ENCODE measurements at regions not wholly inside any gene's neighbourhood (a gene's known extent, or its start where the extent isn't known, plus 50 kb on each side); places are given as distances from the start of the nearest gene placed in this dataset.

DNA sequence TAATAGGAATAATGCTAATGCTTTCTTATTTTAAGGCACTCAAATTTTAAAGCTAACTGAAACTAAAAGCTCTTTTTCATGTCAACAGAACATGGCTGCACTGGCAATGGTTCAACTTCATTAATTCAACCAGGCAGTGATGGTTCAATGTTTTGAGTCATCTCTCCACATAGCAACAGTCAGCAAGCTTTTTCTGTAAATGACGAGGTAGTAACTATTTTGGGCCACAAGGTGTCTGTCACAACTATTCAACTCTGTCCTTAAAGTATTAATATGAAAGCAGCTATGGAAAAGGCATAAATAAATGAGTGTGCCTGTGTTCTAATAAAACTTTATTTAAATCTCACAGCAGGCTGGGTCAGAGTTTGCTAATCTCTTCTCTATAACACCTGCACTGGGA, 1425.6 kb upstream of the PIK3C3 start:
- H3K79me2 ChIP-seq (ENCODE audit: control insufficient read depth, insufficient read depth, low read length), result no peaks in the 10 kb centered on the region
- no peaks in the 10 kb centered on the region for H4K20me1 ChIP-seq (replicated peaks; ENCODE audit: control insufficient read depth, extremely low read depth, insufficient read depth, low read length)
- no TSS peak for BruUV-seq (replicated peaks)
- CTCF ChIA-PET, result interaction anchor here (0.7 to 1.5 kb wide), 4 partner anchors 564 to 862 kb away, joined by 3 to 5 read pairs (median 4); no protein-coding TSS in a partner anchor
- no peak overlapping the region for H3K4me2 ChIP-seq (ENCODE audit: insufficient read depth, low read length)
- intact Hi-C loops (cut with micrococcal nuclease), result no loop called here
- no peaks in the 10 kb centered on the region for H3K4me1 ChIP-seq (ENCODE audit: control insufficient read depth, extremely low read depth, insufficient read depth, low read length)
- dilution Hi-C loops (cut with MboI; ENCODE audit: extremely low pct_ligation_motif_present, low sequenced_read_pairs), result no loop called here
- no peak overlapping the region for H3K27ac ChIP-seq (ENCODE audit: insufficient read depth, low read depth, low read length)
- peak; percentile 1 for DNase-seq (ENCODE audit: low read depth, low spot score)
- H3K4me3 ChIP-seq (replicated peaks in 1 of 3; ENCODE audit: insufficient read depth in 1 of 3, low read depth in 1 of 3, low read length in 3 of 3), result no peak overlapping the region
- POLR2A ChIA-PET, result no interaction called here
- H3K9ac ChIP-seq (replicated peaks; ENCODE audit: extremely low read depth, insufficient read depth, low read length), result no peak overlapping the region
- H3K9me3 ChIP-seq (replicated peaks; ENCODE audit: control insufficient read depth, insufficient read depth, low read length), result no peaks in the 10 kb centered on the region
- FAIRE-seq, result no peak
- no peaks in the 10 kb centered on the region for H3K27me3 ChIP-seq (ENCODE audit: control insufficient read depth in 2 of 2, insufficient read depth in 2 of 2, low read length in 2 of 2)
- no peaks in the 10 kb centered on the region for H3K36me3 ChIP-seq (ENCODE audit: control insufficient read depth in 2 of 2, extremely low read depth in 1 of 2, insufficient read depth in 2 of 2, low read length in 2 of 2)
- H2AFZ ChIP-seq (ENCODE audit: low read depth, low read length), result no peak overlapping the region
- TF ChIP-seq JUN (IDR thresholded peaks at IDR 0.05; ENCODE audit: borderline replicate concordance, insufficient read depth, insufficient read length, low read depth) (no peak), CTCF (IDR thresholded peaks at IDR 0.05; ENCODE audit: extremely low read depth in 1 of 2, insufficient read depth in 1 of 2, low read depth in 1 of 2, low read length in 2 of 2) (no peak), GATA2 (IDR thresholded peaks at IDR 0.05; ENCODE audit: insufficient read depth, insufficient read length, low read depth, low read length) (no peak), POLR2AphosphoS5 (IDR thresholded peaks at IDR 0.05; ENCODE audit: insufficient read depth, low read depth, low read length) (no peak), MYC (IDR thresholded peaks at IDR 0.05; ENCODE audit: low read depth, low read length) (no peak), FOS (IDR thresholded peaks at IDR 0.05; ENCODE audit: borderline replicate concordance, insufficient read depth, low read length) (no peak), EZH2 (IDR thresholded peaks at IDR 0.05; ENCODE audit: borderline replicate concordance, low read depth, low read length, severe bottlenecking) (no peak), POLR2A (IDR thresholded peaks at IDR 0.05; ENCODE audit: low read depth, low read length) (no peak)
- TF ChIP-seq, protein P1, sequence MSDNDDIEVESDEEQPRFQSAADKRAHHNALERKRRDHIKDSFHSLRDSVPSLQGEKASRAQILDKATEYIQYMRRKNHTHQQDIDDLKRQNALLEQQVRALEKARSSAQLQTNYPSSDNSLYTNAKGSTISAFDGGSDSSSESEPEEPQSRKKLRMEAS (IDR thresholded peaks at IDR 0.05; ENCODE audit: insufficient read depth, insufficient read length), result no peak
- no peaks in the 10 kb centered on the region for H3K9me1 ChIP-seq (replicated peaks; ENCODE audit: control insufficient read depth, extremely low read depth, insufficient read depth, low read length)

All from endothelial cell of umbilical vein (primary cell).